ENCODE measurements at regions not wholly inside any gene's neighbourhood (a gene's known extent, or its start where the extent isn't known, plus 50 kb on each side); places are given as distances from the start of the nearest gene placed in this dataset.

DNA sequence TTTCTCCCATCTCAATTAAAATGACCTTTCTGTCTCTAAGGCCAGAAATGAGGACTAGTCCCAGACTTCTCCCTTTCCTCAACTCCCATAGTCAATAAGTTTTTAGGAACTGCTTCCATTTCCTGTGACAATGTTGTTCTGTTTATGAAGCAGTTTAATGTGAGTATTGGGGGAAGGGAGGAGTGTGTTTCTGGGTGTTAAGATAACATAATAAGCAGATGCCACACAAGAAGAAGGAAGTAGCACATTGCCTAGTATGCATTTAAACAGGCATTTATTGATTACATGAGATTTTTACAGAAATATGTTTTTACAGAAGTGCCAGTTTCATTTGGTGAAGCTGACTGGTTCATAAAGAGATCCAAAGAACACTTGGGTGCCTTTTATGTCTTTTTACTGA lies 65.6 kb upstream of the TNR start:
- Histone ChIP-seq H3K4me3 (ENCODE audit: extremely low read depth in 1 of 4, insufficient read depth in 2 of 4, low read depth in 3 of 4, low read length in 4 of 4) (no peak overlapping the region), H3K4me2 (ENCODE audit: insufficient read depth in 1 of 2, low read depth in 2 of 2, low read length in 2 of 2) (no peak overlapping the region; a peak in 2 of 4 replicates), H3K4ac (replicated peaks; ENCODE audit: insufficient read length, low read depth, low read length) (no peak overlapping the region), H2BK20ac (ENCODE audit: low read length) (no peak overlapping the region), H3K9me3 (ENCODE audit: insufficient read depth in 2 of 2, low read depth in 1 of 2, low read length in 1 of 2) (no peaks in the 10 kb centered on the region), H2AFZ (ENCODE audit: low read length) (no peak overlapping the region), H3K36me3 (ENCODE audit: control insufficient read depth in 2 of 4, insufficient read depth in 4 of 4, low read length in 3 of 4) (no peaks in the 10 kb centered on the region), H3K23me2 (ENCODE audit: low read depth, low read length) (no peaks in the 10 kb centered on the region), H2BK15ac (ENCODE audit: low read length) (no peak overlapping the region), H4K5ac (ENCODE audit: insufficient read length, low read depth, low read length) (no peak overlapping the region), H3K18ac (ENCODE audit: extremely low read depth, low read length) (no peak overlapping the region), H3K23ac (ENCODE audit: insufficient read length) (no peak overlapping the region), H2BK5ac (ENCODE audit: low read depth, low read length) (no peak overlapping the region), H3K9ac (replicated peaks in 1 of 4; ENCODE audit: extremely low read depth in 1 of 4, low read depth in 3 of 4, low read length in 3 of 4) (no peak overlapping the region), H3K27me3 (replicated peaks in 1 of 4; ENCODE audit: control insufficient read depth in 3 of 4, extremely low read depth in 1 of 4, insufficient read depth in 3 of 4, low read length in 3 of 4) (peaks cover 0 to 2% (median 0%) of the 10 kb centered on the region in 4 experiments; a peak in 2 of 7 replicates), H3K56ac (replicated peaks; ENCODE audit: insufficient read length, low read depth, low read length) (no peak overlapping the region), H4K8ac (ENCODE audit: extremely low read depth, insufficient read depth, low read length) (no peak overlapping the region), H4K91ac (replicated peaks; ENCODE audit: insufficient read length, low read length) (no peak overlapping the region), H3K27ac (ENCODE audit: low read depth, low read length) (no peak overlapping the region), H2BK12ac (ENCODE audit: low read depth, low read length) (no peak overlapping the region), H3K14ac (ENCODE audit: insufficient read length) (no peak overlapping the region), H4K20me1 (replicated peaks in 1 of 2; ENCODE audit: control insufficient read depth in 1 of 2, insufficient read depth in 2 of 2, low read length in 2 of 2) (no peaks in the 10 kb centered on the region), H2AK5ac (ENCODE audit: low read depth, low read length) (no peak overlapping the region), H3K4me1 (replicated peaks in 1 of 4; ENCODE audit: control insufficient read depth in 3 of 4, insufficient read depth in 4 of 4, low read length in 3 of 4) (peaks cover 0 to 6% (median 3%) of the 10 kb centered on the region in 4 experiments; a peak in 5 of 7 replicates), H2BK120ac (replicated peaks; ENCODE audit: low read depth, low read length) (no peak overlapping the region), H3K79me1 (ENCODE audit: low read depth, low read length) (no peaks in the 10 kb centered on the region), H3K79me2 (ENCODE audit: control insufficient read depth in 1 of 2, insufficient read depth in 2 of 2, low read length in 2 of 2) (no peaks in the 10 kb centered on the region)
- FAIRE-seq (no peak), DNase-seq (ENCODE audit: low read depth in 1 of 2, low spot score in 2 of 2) (no peak)
- ChIA-PET CTCF (ENCODE audit: partially characterized antibody) (interaction anchor here (0.7 to 3.3 kb wide), 7 partner anchors 9 to 89 kb away, joined by 3 to 16 read pairs (median 4); partner anchors contain the start of gene TNR), POLR2A (ENCODE audit: partially characterized antibody) (no interaction called here)
- TF ChIP-seq SP1 (IDR thresholded peaks at IDR 0.05; ENCODE audit: low read depth, low read length) (0 out of 2 replicates have a peak, but pooled peaks have one; percentile 3), ZNF274 (IDR thresholded peaks at IDR 0.05; ENCODE audit: borderline replicate concordance, extremely low read depth, low read length) (no peak)
